Transverse colon (tissue), 4 donors: ENCODE measurements at regions not wholly inside any gene's neighbourhood (a gene's known extent, or its start where the extent isn't known, plus 50 kb on each side); places are given as distances from the start of the nearest gene placed in this dataset.

Source experiments
- DNase-seq: peaks from one replicate; pipeline ENCODE4 v3.0.0-alpha.2; 2019
- H3K27ac ChIP-seq, 4 donors: fragments of 200-600 bp; sonication (generic); 2 replicates each; pipeline ENCODE4 v1.5.1; 2016 to 2018; ENCODE audit warnings: inconsistent platforms in 4 of 4
- H3K27me3 ChIP-seq: fragments of 200-600 bp; sonication (generic); 2 replicates; pipeline ENCODE4 v1.5.1; 2017; ENCODE audit warnings: inconsistent platforms
- H3K36me3 ChIP-seq, 4 donors: fragments of 200-600 bp; sonication (generic); 2 replicates each; pipeline ENCODE4 v1.5.1; 2017 to 2019; ENCODE audit warnings: inconsistent platforms in 4 of 4
- H3K4me1 ChIP-seq, 4 donors: fragments of 200-600 bp; sonication (generic); 2 replicates each; pipeline ENCODE4 v1.5.1; 2017 to 2020; ENCODE audit warnings: inconsistent platforms in 4 of 4
- H3K4me3 ChIP-seq, 4 donors: fragments of 200-600 bp; sonication (generic); 1 replicate in 1 of 4; 2 replicates in 3 of 4; pipeline versions ENCODE4 v1.5.1 to v1.6.1; 2017 to 2019; ENCODE audit warnings: inconsistent platforms in 4 of 4
- H3K9me3 ChIP-seq, 2 donors: fragments of 200-600 bp; sonication (generic); 2 replicates each; pipeline ENCODE4 v1.5.1; 2017 to 2019; ENCODE audit warnings: inconsistent platforms in 2 of 2
- EP300 ChIP-seq: sonication (generic); formaldehyde crosslinking; IDR thresholded peaks from one replicate; pipeline ENCODE4 v1.6.1; 2017; ENCODE audit warnings: antibody characterized with exemption, low read depth
- POLR2A ChIP-seq: fragments of 450-650 bp; IDR thresholded peaks from one replicate; pipeline ENCODE4 v1.6.1; 2016; ENCODE audit warnings: antibody characterized with exemption, mild to moderate bottlenecking, moderate library complexity
- POLR2AphosphoS5 ChIP-seq, 3 donors: sonication (generic); formaldehyde crosslinking; IDR thresholded peaks; one replicate each; pipeline ENCODE4 v1.6.1; 2016; ENCODE audit warnings: antibody characterized with exemption in 3 of 3
- WGBS, 2 donors: methylation state at CpG; one replicate each; pipeline ENCODE4 v1.1.5; 2018; ENCODE audit warnings: low coverage in 1 of 2; 5-methylcytosine and 5-hydroxymethylcytosine counted together
- in situ Hi-C, 4 donors: fragments of 200-750 bp; cut with MboI; loops; one replicate each; pipeline versions ENCODE4 v1.15.0 to v1.15.1; 2017; ENCODE audit warnings: low sequenced_read_pairs in 3 of 4, low pct_ligation_motif_present in 1 of 4, low pct_unique_long_range_greater_than_20kb in 1 of 4
- intact Hi-C: fragments of 100-400 bp; cut with DNase I; formaldehyde crosslinking; loops from one replicate; pipeline ENCODE4 v1.15.1; 2023; ENCODE audit warnings: low total_unique reads
- TF ChIP-seq, protein P1 (sequence below), 5 experiments: fragments of 200-600 bp in 3 of 5; fragments of 450-650 bp in 2 of 5; sonication (generic) in 3 of 5; IDR thresholded peaks; 1 replicate in 2 of 5; 2 replicates in 3 of 5; pipeline ENCODE4 v1.5.1; 2016 to 2017; ENCODE audit warnings: antibody characterized with exemption in 5 of 5, inconsistent platforms in 3 of 5, mild to moderate bottlenecking in 2 of 5, moderate library complexity in 1 of 5

DNA sequence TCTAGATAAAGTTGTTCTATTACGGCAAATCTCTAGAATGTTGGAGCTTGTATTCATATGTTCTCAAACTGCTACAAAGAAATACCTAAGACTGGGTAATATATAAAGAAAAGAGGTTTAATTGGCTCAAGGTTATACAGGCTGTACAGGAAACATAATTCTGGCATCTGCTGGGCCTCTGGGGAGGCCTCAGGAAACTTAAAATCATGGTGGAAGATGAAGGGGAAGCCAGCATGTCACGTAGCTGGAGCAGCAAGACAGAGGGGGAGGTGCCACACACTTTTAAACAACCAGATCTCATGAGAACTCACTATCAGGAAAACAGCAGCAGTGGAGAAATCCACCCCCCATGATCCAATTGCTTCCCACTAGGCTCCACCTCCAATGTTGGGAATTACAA is 390.4 kb upstream of the ADGRL4 start:
- intact Hi-C loops: no loop called here

GRCh38 chr1:79388694-79389361 is 382.3 kb upstream of the ADGRL4 start:
- 86 to 92% methylated on average over 3 of the region's 3 CpGs for WGBS, 2 donors
- Histone ChIP-seq H3K27ac (no peak overlapping the region), H3K4me3 (no peak overlapping the region), H3K27me3 (no peaks in the 10 kb centered on the region), H3K9me3 (no peaks in the 10 kb centered on the region), H3K4me1 (no peaks in the 10 kb centered on the region), H3K36me3 (no peaks in the 10 kb centered on the region)
- DNase-seq: no peak
- in situ Hi-C loops (no loop called here), intact Hi-C loops (no loop called here)
- TF ChIP-seq POLR2A: no peak
- TF ChIP-seq, protein P1, sequence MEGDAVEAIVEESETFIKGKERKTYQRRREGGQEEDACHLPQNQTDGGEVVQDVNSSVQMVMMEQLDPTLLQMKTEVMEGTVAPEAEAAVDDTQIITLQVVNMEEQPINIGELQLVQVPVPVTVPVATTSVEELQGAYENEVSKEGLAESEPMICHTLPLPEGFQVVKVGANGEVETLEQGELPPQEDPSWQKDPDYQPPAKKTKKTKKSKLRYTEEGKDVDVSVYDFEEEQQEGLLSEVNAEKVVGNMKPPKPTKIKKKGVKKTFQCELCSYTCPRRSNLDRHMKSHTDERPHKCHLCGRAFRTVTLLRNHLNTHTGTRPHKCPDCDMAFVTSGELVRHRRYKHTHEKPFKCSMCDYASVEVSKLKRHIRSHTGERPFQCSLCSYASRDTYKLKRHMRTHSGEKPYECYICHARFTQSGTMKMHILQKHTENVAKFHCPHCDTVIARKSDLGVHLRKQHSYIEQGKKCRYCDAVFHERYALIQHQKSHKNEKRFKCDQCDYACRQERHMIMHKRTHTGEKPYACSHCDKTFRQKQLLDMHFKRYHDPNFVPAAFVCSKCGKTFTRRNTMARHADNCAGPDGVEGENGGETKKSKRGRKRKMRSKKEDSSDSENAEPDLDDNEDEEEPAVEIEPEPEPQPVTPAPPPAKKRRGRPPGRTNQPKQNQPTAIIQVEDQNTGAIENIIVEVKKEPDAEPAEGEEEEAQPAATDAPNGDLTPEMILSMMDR (IDR thresholded peaks at IDR 0.05): no peak
- TF ChIP-seq EP300: no peak
- TF ChIP-seq POLR2AphosphoS5 (IDR thresholded peaks at IDR 0.05): no peak

More for the DNA sequence above, 390.4 kb upstream of the ADGRL4 start:
- TF ChIP-seq POLR2A (no peak), EP300 (no peak), POLR2AphosphoS5 (IDR thresholded peaks at IDR 0.05) (no peak)
- TF ChIP-seq, protein P1 (IDR thresholded peaks at IDR 0.05): no peak
- H3K4me3 ChIP-seq: no peak overlapping the region
- no peak for DNase-seq
- H3K36me3 ChIP-seq: no peaks in the 10 kb centered on the region
- in situ Hi-C loops: no loop called here
- H3K27ac ChIP-seq: no peak overlapping the region
- 51 to 66% methylated on average over 2 of the region's 2 CpGs for WGBS, 2 donors
- no peaks in the 10 kb centered on the region for H3K27me3 ChIP-seq
- H3K9me3 ChIP-seq: no peaks in the 10 kb centered on the region
- H3K4me1 ChIP-seq: no peaks in the 10 kb centered on the region

- Histone ChIP-seq H3K4me3 (no peak overlapping the region), H3K9me3 (no peaks in the 10 kb centered on the region), H3K36me3 (no peaks in the 10 kb centered on the region), H3K27me3 (no peaks in the 10 kb centered on the region), H3K4me1 (no peaks in the 10 kb centered on the region), H3K27ac (no peak overlapping the region)
- TF ChIP-seq POLR2AphosphoS5 (IDR thresholded peaks at IDR 0.05): no peak
- TF ChIP-seq, protein P1 (IDR thresholded peaks at IDR 0.05): no peak
- no peak for TF ChIP-seq EP300
- no peak for TF ChIP-seq POLR2A
- WGBS, 2 donors: 86 to 92% methylated on average over 1 of the region's 1 CpG
- intact Hi-C loops: no loop called here
- in situ Hi-C loops: no loop called here
- DNase-seq: no peak
Measured at GRCh38 chr1:79386730-79387129, 380.2 kb upstream of the ADGRL4 start.

- DNase-seq: no peak
- H3K9me3 ChIP-seq: no peaks in the 10 kb centered on the region
- H3K4me3 ChIP-seq: no peak overlapping the region
- in situ Hi-C loops: no loop called here
- intact Hi-C loops: no loop called here
- TF ChIP-seq, protein P1 (IDR thresholded peaks at IDR 0.05): no peak
- no peak for TF ChIP-seq POLR2AphosphoS5 (IDR thresholded peaks at IDR 0.05)
- TF ChIP-seq POLR2A: no peak
- H3K36me3 ChIP-seq: no peaks in the 10 kb centered on the region
- 70 to 82% methylated on average over 3 of the region's 3 CpGs for WGBS, 2 donors
- H3K27me3 ChIP-seq: no peaks in the 10 kb centered on the region
- H3K27ac ChIP-seq: no peak overlapping the region
- no peaks in the 10 kb centered on the region for H3K4me1 ChIP-seq
Measured at GRCh38 chr1:79380078-79380477, 373.5 kb upstream of the ADGRL4 start.
